ENCODE measurements at regions not wholly inside any gene's neighbourhood (a gene's known extent, or its start where the extent isn't known, plus 50 kb on each side); places are given as distances from the start of the nearest gene placed in this dataset.

DNA sequence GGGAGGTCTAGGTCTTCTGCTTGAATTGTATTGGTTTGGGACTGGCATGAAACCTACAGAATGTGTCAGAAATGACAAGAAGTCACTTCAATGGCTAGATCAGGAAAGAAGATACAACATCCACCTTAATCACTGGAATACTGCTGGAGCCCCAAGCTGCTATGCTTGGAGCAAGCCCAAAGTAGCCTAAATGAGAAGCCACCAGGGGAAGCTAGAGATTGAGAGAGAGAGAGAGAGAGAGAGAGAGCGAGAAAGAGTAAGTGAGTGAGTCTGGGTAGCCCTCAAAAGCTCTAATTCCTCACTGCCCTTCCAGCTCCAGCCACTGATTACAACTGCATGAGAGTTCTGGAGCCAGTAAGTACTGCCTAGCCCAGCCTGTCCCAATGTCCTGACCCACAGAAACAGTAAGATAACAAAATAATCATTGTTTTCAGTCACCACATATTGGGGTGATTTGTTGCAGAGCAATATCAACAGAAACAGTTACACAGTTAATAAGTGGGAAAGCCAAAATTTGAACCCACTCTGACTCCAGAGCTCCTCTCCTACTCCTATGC is 529.2 kb upstream of the GOLIM4 start:
- TF ChIP-seq, protein P1, sequence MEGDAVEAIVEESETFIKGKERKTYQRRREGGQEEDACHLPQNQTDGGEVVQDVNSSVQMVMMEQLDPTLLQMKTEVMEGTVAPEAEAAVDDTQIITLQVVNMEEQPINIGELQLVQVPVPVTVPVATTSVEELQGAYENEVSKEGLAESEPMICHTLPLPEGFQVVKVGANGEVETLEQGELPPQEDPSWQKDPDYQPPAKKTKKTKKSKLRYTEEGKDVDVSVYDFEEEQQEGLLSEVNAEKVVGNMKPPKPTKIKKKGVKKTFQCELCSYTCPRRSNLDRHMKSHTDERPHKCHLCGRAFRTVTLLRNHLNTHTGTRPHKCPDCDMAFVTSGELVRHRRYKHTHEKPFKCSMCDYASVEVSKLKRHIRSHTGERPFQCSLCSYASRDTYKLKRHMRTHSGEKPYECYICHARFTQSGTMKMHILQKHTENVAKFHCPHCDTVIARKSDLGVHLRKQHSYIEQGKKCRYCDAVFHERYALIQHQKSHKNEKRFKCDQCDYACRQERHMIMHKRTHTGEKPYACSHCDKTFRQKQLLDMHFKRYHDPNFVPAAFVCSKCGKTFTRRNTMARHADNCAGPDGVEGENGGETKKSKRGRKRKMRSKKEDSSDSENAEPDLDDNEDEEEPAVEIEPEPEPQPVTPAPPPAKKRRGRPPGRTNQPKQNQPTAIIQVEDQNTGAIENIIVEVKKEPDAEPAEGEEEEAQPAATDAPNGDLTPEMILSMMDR (IDR thresholded peaks at IDR 0.05), result no peak
- no peak for TF ChIP-seq POLR2A (IDR thresholded peaks at IDR 0.05)

Measured in adrenal gland (tissue), 5 donors.